ENCODE measurements at regions not wholly inside any gene's neighbourhood (a gene's known extent, or its start where the extent isn't known, plus 50 kb on each side); places are given as distances from the start of the nearest gene placed in this dataset.

GRCh38 chr15:69624155-69624520, 171.5 kb downstream of the RPLP1 start:
- no peak for TF ChIP-seq POU2F2 (IDR thresholded peaks at IDR 0.05; ENCODE audit: low read depth, low read length)
- no peak for FAIRE-seq
- DNase-seq (ENCODE audit: insufficient read length, low spot score): no peak

GRCh38 chr15:69624816-69625215, 172.2 kb downstream of the RPLP1 start:
- no peak for TF ChIP-seq POLR2A (IDR thresholded peaks at IDR 0.05; ENCODE audit: low read depth, low read length)
- FAIRE-seq: no peak
- no peak for DNase-seq (ENCODE audit: insufficient read length, low spot score)

- FAIRE-seq: no peak
- DNase-seq (ENCODE audit: insufficient read length, low spot score): no peak
- TF ChIP-seq TAF1 (IDR thresholded peaks at IDR 0.05; ENCODE audit: low read depth, low read length) (no peak), SPI1 (IDR thresholded peaks at IDR 0.05; ENCODE audit: low read depth, low read length) (no peak), POU2F2 (IDR thresholded peaks at IDR 0.05; ENCODE audit: low read depth, low read length) (no peak)
These were observed 172.7 kb downstream of the RPLP1 start for GRCh38 chr15:69625328-69625727.

- FAIRE-seq: no peak
- DNase-seq (ENCODE audit: insufficient read length, low spot score): no peak
- TF ChIP-seq POLR2AphosphoS5 (IDR thresholded peaks at IDR 0.05; ENCODE audit: low read depth, low read length) (no peak), POLR2A (IDR thresholded peaks at IDR 0.05; ENCODE audit: low read depth, low read length) (no peak), POU2F2 (IDR thresholded peaks at IDR 0.05; ENCODE audit: low read depth, low read length) (no peak)
These were observed 173.8 kb downstream of the RPLP1 start for GRCh38 chr15:69626095-69627066.

GRCh38 chr15:69627548-69628158, 175.0 kb downstream of the RPLP1 start:
- no peak for DNase-seq (ENCODE audit: insufficient read length, low spot score)

GRCh38 chr15:69628256-69629093, 175.9 kb downstream of the RPLP1 start:
- FAIRE-seq: no peak
- TF ChIP-seq POLR2A (IDR thresholded peaks at IDR 0.05; ENCODE audit: low read depth, low read length): no peak
- no peak for TF ChIP-seq POLR2AphosphoS5 (IDR thresholded peaks at IDR 0.05; ENCODE audit: low read depth, low read length)
- no peak for TF ChIP-seq TAF1 (IDR thresholded peaks at IDR 0.05; ENCODE audit: low read depth, low read length)
- TF ChIP-seq PAX5 (IDR thresholded peaks at IDR 0.05; ENCODE audit: insufficient read depth, low read length, severe bottlenecking): no peak
- TF ChIP-seq SPI1 (IDR thresholded peaks at IDR 0.05; ENCODE audit: low read depth, low read length): no peak
- TF ChIP-seq POU2F2 (IDR thresholded peaks at IDR 0.05; ENCODE audit: low read depth, low read length): no peak
- no peak for DNase-seq (ENCODE audit: insufficient read length, low spot score)

More at GRCh38 chr15:69627548-69628158, 175.0 kb downstream of the RPLP1 start:
- FAIRE-seq: no peak
- TF ChIP-seq POLR2A (IDR thresholded peaks at IDR 0.05; ENCODE audit: low read depth, low read length) (no peak), TAF1 (IDR thresholded peaks at IDR 0.05; ENCODE audit: low read depth, low read length) (no peak), POLR2AphosphoS5 (IDR thresholded peaks at IDR 0.05; ENCODE audit: low read depth, low read length) (no peak), PAX5 (IDR thresholded peaks at IDR 0.05; ENCODE audit: insufficient read depth, low read length, severe bottlenecking) (no peak), SPI1 (IDR thresholded peaks at IDR 0.05; ENCODE audit: low read depth, low read length) (no peak), POU2F2 (IDR thresholded peaks at IDR 0.05; ENCODE audit: low read depth, low read length) (no peak)

GRCh38 chr15:69629631-69630161, 177.1 kb downstream of the RPLP1 start:
- FAIRE-seq (no peak), DNase-seq (ENCODE audit: insufficient read length, low spot score) (no peak)
- no peak for TF ChIP-seq PAX5 (IDR thresholded peaks at IDR 0.05; ENCODE audit: insufficient read depth, low read length, severe bottlenecking)
- no peak for TF ChIP-seq TAF1 (IDR thresholded peaks at IDR 0.05; ENCODE audit: low read depth, low read length)
- TF ChIP-seq POLR2A (IDR thresholded peaks at IDR 0.05; ENCODE audit: low read depth, low read length): no peak
- no peak for TF ChIP-seq POU2F2 (IDR thresholded peaks at IDR 0.05; ENCODE audit: low read depth, low read length)
- no peak for TF ChIP-seq POLR2AphosphoS5 (IDR thresholded peaks at IDR 0.05; ENCODE audit: low read depth, low read length)
- TF ChIP-seq SPI1 (IDR thresholded peaks at IDR 0.05; ENCODE audit: low read depth, low read length): no peak

- FAIRE-seq: peak; percentile 58
- TF ChIP-seq POLR2A (IDR thresholded peaks at IDR 0.05; ENCODE audit: low read depth, low read length) (no peak), SPI1 (IDR thresholded peaks at IDR 0.05; ENCODE audit: low read depth, low read length) (no peak), POLR2AphosphoS5 (IDR thresholded peaks at IDR 0.05; ENCODE audit: low read depth, low read length) (no peak), PAX5 (IDR thresholded peaks at IDR 0.05; ENCODE audit: insufficient read depth, low read length, severe bottlenecking) (no peak), POU2F2 (IDR thresholded peaks at IDR 0.05; ENCODE audit: low read depth, low read length) (no peak), TAF1 (IDR thresholded peaks at IDR 0.05; ENCODE audit: low read depth, low read length) (no peak)
- no peak for DNase-seq (ENCODE audit: insufficient read length, low spot score)
These were observed 178.4 kb downstream of the RPLP1 start for GRCh38 chr15:69631005-69631404.

GRCh38 chr15:69631978-69632377, 179.4 kb downstream of the RPLP1 start:
- no peak for DNase-seq (ENCODE audit: insufficient read length, low spot score)
- no peak for TF ChIP-seq PAX5 (IDR thresholded peaks at IDR 0.05; ENCODE audit: insufficient read depth, low read length, severe bottlenecking)
- TF ChIP-seq SPI1 (IDR thresholded peaks at IDR 0.05; ENCODE audit: low read depth, low read length): no peak
- no peak for TF ChIP-seq POLR2A (IDR thresholded peaks at IDR 0.05; ENCODE audit: low read depth, low read length)
- no peak for TF ChIP-seq POU2F2 (IDR thresholded peaks at IDR 0.05; ENCODE audit: low read depth, low read length)
- no peak for TF ChIP-seq TAF1 (IDR thresholded peaks at IDR 0.05; ENCODE audit: low read depth, low read length)
- no peak for TF ChIP-seq POLR2AphosphoS5 (IDR thresholded peaks at IDR 0.05; ENCODE audit: low read depth, low read length)
- FAIRE-seq: no peak
